ENCODE measurements at regions not wholly inside any gene's neighbourhood (a gene's known extent, or its start where the extent isn't known, plus 50 kb on each side); places are given as distances from the start of the nearest gene placed in this dataset.

- TF ChIP-seq CTCF (conservative IDR thresholded peaks at IDR 0.05; ENCODE audit: low read length) (no peak), EZH2phosphoT487 (IDR thresholded peaks at IDR 0.05; ENCODE audit: borderline replicate concordance, low read depth, low read length) (no peak)
These were observed 106.9 kb upstream of the OLFM3 start for GRCh38 chr1:102103646-102104045.

All from OCI-LY7 (cell line).